IMR-90 (cell line): ENCODE measurements at regions not wholly inside any gene's neighbourhood (a gene's known extent, or its start where the extent isn't known, plus 50 kb on each side); places are given as distances from the start of the nearest gene placed in this dataset.

ENCODE experiments used
- CEBPB ChIP-seq: IDR thresholded peaks from 2 replicates; pipeline ENCODE4 v1.6.1; 2012; ENCODE audit warnings: low read depth, low read length, improper control_type of control experiment
- ELK1 ChIP-seq: fragments of 150-350 bp; IDR thresholded peaks from 2 replicates; pipeline ENCODE4 v1.6.1; 2016; ENCODE audit warnings: low read depth, mild to moderate bottlenecking, low read length, moderate library complexity, borderline replicate concordance
- POLR2A ChIP-seq: IDR thresholded peaks from 2 replicates; pipeline ENCODE4 v1.6.1; 2012; ENCODE audit warnings: mild to moderate bottlenecking, low read depth, low read length
- RAD21 ChIP-seq: IDR thresholded peaks from 2 replicates; pipeline ENCODE4 v1.6.1; 2012; ENCODE audit warnings: low read length, improper control_type of control experiment
- RFX5 ChIP-seq: IDR thresholded peaks from 2 replicates; pipeline ENCODE4 v1.8.0; 2012; ENCODE audit warnings: low read depth, mild to moderate bottlenecking, low read length, moderate library complexity
- SMC3 ChIP-seq: fragments of 150-350 bp; IDR thresholded peaks from 2 replicates; pipeline ENCODE4 v1.6.1; 2016; ENCODE audit warnings: low read depth, mild to moderate bottlenecking, antibody characterized with exemption, low read length, moderate library complexity
- TF ChIP-seq, protein P1 (sequence below): conservative IDR thresholded peaks from 2 replicates; pipeline ENCODE4 v1.5.1; 2012; ENCODE audit warnings: mild to moderate bottlenecking, low read depth, low read length, improper control_type of control experiment

GRCh38 chr18:30527917-30528316, 514.6 kb downstream of the DSC3 start:
- TF ChIP-seq, protein P1, sequence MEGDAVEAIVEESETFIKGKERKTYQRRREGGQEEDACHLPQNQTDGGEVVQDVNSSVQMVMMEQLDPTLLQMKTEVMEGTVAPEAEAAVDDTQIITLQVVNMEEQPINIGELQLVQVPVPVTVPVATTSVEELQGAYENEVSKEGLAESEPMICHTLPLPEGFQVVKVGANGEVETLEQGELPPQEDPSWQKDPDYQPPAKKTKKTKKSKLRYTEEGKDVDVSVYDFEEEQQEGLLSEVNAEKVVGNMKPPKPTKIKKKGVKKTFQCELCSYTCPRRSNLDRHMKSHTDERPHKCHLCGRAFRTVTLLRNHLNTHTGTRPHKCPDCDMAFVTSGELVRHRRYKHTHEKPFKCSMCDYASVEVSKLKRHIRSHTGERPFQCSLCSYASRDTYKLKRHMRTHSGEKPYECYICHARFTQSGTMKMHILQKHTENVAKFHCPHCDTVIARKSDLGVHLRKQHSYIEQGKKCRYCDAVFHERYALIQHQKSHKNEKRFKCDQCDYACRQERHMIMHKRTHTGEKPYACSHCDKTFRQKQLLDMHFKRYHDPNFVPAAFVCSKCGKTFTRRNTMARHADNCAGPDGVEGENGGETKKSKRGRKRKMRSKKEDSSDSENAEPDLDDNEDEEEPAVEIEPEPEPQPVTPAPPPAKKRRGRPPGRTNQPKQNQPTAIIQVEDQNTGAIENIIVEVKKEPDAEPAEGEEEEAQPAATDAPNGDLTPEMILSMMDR, result no peak
- TF ChIP-seq ELK1 (no peak), RAD21 (no peak), POLR2A (no peak), CEBPB (no peak), RFX5 (no peak), SMC3 (no peak)
